ENCODE measurements at regions not wholly inside any gene's neighbourhood (a gene's known extent, or its start where the extent isn't known, plus 50 kb on each side); places are given as distances from the start of the nearest gene placed in this dataset.
"Not testable (repeated sequence)": the region's sequence is repeated elsewhere in the genome, so short reads cannot be mapped to it uniquely, and the experiment has no call there.

DNA sequence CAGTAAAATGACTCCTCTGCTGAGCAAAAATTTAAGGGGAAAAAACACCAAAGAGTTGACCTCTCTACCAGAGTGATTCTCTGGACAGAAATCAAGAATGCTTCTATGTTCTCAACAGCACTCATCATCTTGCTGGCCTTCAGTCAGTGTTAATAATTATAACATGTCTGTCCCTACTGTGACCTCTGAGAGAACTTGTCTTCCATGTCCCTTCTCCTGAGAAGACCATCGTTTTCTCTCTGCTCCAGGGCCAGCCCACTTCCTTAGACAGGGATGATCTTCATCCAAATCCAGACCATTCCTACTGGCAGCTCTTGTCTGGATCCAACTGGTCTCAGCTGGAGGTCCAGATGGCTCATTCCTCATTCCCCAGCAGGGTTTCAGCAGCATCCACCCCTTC, 139.0 kb upstream of the NECTIN3 start:
- Histone ChIP-seq H3K27me3 (ENCODE audit: control insufficient read depth, insufficient read depth, low read length) (no peaks in the 10 kb centered on the region), H3K4me1 (ENCODE audit: control insufficient read depth, insufficient read depth, low read length) (peaks cover 2% of the 10 kb centered on the region), H3K27ac (ENCODE audit: low read length) (no peak overlapping the region), H3K4me3 (ENCODE audit: low read length) (no peak overlapping the region), H3K9me3 (replicated peaks; ENCODE audit: control insufficient read depth, low read depth, low read length) (no peaks in the 10 kb centered on the region), H3K36me3 (ENCODE audit: control insufficient read depth, insufficient read depth, low read length) (no peaks in the 10 kb centered on the region)
- WGBS (ENCODE audit: insufficient coverage), result 12% methylated on average over 1 of the region's 1 CpG
- DNase-seq, result peak; percentile 26

DNA sequence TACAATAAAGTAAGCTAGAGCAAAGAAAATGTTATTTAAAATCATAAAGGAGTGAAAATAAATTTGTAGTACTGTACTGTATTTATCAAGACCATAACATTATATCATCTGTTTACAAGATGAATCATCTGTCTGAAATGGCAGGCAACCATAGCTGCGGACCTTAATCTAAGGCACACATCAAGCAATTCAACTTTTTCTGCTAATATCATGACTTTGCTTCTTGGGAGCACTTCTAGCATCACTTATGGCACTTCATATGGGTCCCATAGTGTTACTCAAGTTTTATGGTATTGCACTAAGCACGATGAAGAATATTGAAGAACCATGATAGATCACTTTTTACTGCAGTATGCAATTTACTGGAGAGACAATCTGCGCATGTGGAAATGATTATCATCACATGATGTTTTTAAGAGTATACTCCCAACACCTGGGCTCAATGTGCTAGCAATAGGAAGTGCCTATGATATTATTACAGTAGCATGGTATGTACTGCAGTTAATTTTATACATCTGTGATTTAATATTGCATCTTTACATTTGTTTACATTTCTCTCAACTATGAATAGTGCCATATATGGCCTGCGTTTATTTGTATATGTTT, 137.7 kb upstream of the NECTIN3 start:
- peak; percentile 73 for DNase-seq
- 50% methylated on average over 1 of the region's 4 CpGs for whole genome bisulfite sequencing (ENCODE audit: insufficient coverage)
- no peaks in the 10 kb centered on the region for H3K27me3 ChIP-seq (ENCODE audit: control insufficient read depth, insufficient read depth, low read length)
- no peak overlapping the region for H3K27ac ChIP-seq (ENCODE audit: low read length)
- no peaks in the 10 kb centered on the region for H3K9me3 ChIP-seq (replicated peaks; ENCODE audit: control insufficient read depth, low read depth, low read length)
- H3K4me1 ChIP-seq (ENCODE audit: control insufficient read depth, insufficient read depth, low read length), result peaks cover 2% of the 10 kb centered on the region
- no peaks in the 10 kb centered on the region for H3K36me3 ChIP-seq (ENCODE audit: control insufficient read depth, insufficient read depth, low read length)
- H3K4me3 ChIP-seq (ENCODE audit: low read length), result no peak overlapping the region

GRCh38 chr3:110938629-110939028, 133.0 kb upstream of the NECTIN3 start:
- no peak overlapping the region for H3K4me3 ChIP-seq (ENCODE audit: low read length)

DNA sequence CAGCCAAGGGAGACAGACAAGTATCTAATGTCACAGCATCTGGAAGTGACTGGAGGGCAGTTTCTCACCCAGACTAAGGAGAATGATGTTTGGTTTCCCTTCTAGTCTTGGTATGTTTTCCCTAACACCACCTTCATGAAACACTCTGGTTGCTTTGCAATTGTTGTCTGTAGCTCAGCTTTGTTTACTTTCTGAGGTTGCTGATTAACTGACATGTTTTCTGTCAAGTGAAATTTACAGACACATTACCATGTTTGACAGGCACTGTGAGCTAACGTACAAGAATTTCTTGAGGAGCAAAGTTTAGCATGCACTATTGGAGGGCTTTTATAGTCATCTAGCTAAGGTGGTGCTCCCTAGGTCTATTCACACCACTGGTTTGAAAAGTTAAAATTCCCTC, 131.6 kb upstream of the NECTIN3 start:
- H3K27ac ChIP-seq (ENCODE audit: low read length), result no peak overlapping the region
- no peak for DNase-seq
- H3K4me3 ChIP-seq (ENCODE audit: low read length), result no peak overlapping the region
- no peaks in the 10 kb centered on the region for H3K36me3 ChIP-seq (ENCODE audit: control insufficient read depth, insufficient read depth, low read length)
- WGBS (ENCODE audit: insufficient coverage), result no CpG with 5 or more reads among the region's 1 CpG
- H3K9me3 ChIP-seq (replicated peaks; ENCODE audit: control insufficient read depth, low read depth, low read length), result peaks cover 8% of the 10 kb centered on the region
- H3K4me1 ChIP-seq (ENCODE audit: control insufficient read depth, insufficient read depth, low read length), result no peaks in the 10 kb centered on the region
- H3K27me3 ChIP-seq (ENCODE audit: control insufficient read depth, insufficient read depth, low read length), result no peaks in the 10 kb centered on the region

More at GRCh38 chr3:110938629-110939028, 133.0 kb upstream of the NECTIN3 start:
- H3K27me3 ChIP-seq (ENCODE audit: control insufficient read depth, insufficient read depth, low read length), result no peaks in the 10 kb centered on the region
- no peaks in the 10 kb centered on the region for H3K36me3 ChIP-seq (ENCODE audit: control insufficient read depth, insufficient read depth, low read length)
- peaks cover 4% of the 10 kb centered on the region for H3K9me3 ChIP-seq (replicated peaks; ENCODE audit: control insufficient read depth, low read depth, low read length)
- no peak for DNase-seq
- no peaks in the 10 kb centered on the region for H3K4me1 ChIP-seq (ENCODE audit: control insufficient read depth, insufficient read depth, low read length)
- H3K27ac ChIP-seq (ENCODE audit: low read length), result no peak overlapping the region

- no peak for DNase-seq
- no peak overlapping the region for H3K4me3 ChIP-seq (ENCODE audit: low read length)
- H3K36me3 ChIP-seq (ENCODE audit: control insufficient read depth, insufficient read depth, low read length), result no peaks in the 10 kb centered on the region
- no peaks in the 10 kb centered on the region for H3K4me1 ChIP-seq (ENCODE audit: control insufficient read depth, insufficient read depth, low read length)
- peaks cover 18% of the 10 kb centered on the region for H3K9me3 ChIP-seq (replicated peaks; ENCODE audit: control insufficient read depth, low read depth, low read length)
- H3K27ac ChIP-seq (ENCODE audit: low read length), result no peak overlapping the region
- H3K27me3 ChIP-seq (ENCODE audit: control insufficient read depth, insufficient read depth, low read length), result no peaks in the 10 kb centered on the region
- 75% methylated on average over 1 of the region's 1 CpG for WGBS (ENCODE audit: insufficient coverage)
Observed at GRCh38 chr3:110944782-110945181, 126.8 kb upstream of the NECTIN3 start.

GRCh38 chr3:110946810-110947209, 124.8 kb upstream of the NECTIN3 start:
- Histone ChIP-seq H3K36me3 (ENCODE audit: control insufficient read depth, insufficient read depth, low read length) (no peaks in the 10 kb centered on the region), H3K27ac (ENCODE audit: low read length) (no peak overlapping the region), H3K9me3 (replicated peaks; ENCODE audit: control insufficient read depth, low read depth, low read length) (peaks cover 21% of the 10 kb centered on the region), H3K27me3 (ENCODE audit: control insufficient read depth, insufficient read depth, low read length) (no peaks in the 10 kb centered on the region), H3K4me1 (ENCODE audit: control insufficient read depth, insufficient read depth, low read length) (no peaks in the 10 kb centered on the region), H3K4me3 (ENCODE audit: low read length) (no peak overlapping the region)
- DNase-seq, result no peak

GRCh38 chr3:110949194-110949593, 122.4 kb upstream of the NECTIN3 start:
- peaks cover 13% of the 10 kb centered on the region for H3K9me3 ChIP-seq (replicated peaks; ENCODE audit: control insufficient read depth, low read depth, low read length)
- not testable (repeated sequence) for H3K27me3 ChIP-seq (ENCODE audit: control insufficient read depth, insufficient read depth, low read length); H3K27ac ChIP-seq (ENCODE audit: low read length); H3K36me3 ChIP-seq (ENCODE audit: control insufficient read depth, insufficient read depth, low read length); H3K4me1 ChIP-seq (ENCODE audit: control insufficient read depth, insufficient read depth, low read length); H3K4me3 ChIP-seq (ENCODE audit: low read length); DNase-seq
- whole genome bisulfite sequencing (ENCODE audit: insufficient coverage), result 67% methylated on average over 1 of the region's 1 CpG

DNA sequence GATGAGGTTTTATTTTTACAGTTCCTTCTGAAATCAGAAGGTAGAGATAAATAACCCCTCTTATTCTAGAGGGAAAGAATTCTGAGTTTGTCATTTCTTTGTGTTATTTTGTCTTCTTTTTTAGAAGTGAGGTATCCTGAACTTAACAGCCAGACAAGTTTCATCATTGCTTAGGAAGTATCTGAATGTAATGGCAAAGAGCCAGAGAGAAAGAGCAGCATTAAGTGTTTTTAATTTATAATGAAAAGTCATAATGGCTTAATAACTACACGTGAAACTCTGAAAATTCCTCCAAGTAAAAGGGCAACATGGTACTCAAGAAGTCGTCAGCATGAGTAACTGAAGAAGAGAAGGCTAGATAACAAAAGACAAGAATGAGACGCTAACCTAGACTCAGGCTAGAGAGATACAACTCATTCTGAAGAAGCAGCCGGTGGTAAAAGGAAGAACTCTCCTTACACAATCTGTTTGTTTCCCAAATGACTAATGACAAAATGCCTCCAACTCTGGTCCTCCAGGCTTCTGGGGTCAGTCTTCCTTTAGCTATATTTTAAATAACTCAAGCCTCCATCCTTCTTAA, 116.2 kb upstream of the NECTIN3 start:
- DNase-seq, result no peak
- Histone ChIP-seq H3K4me1 (ENCODE audit: control insufficient read depth, insufficient read depth, low read length) (peaks cover 4% of the 10 kb centered on the region), H3K27ac (ENCODE audit: low read length) (no peak overlapping the region), H3K9me3 (replicated peaks; ENCODE audit: control insufficient read depth, low read depth, low read length) (peaks cover 2% of the 10 kb centered on the region), H3K4me3 (ENCODE audit: low read length) (no peak overlapping the region), H3K36me3 (ENCODE audit: control insufficient read depth, insufficient read depth, low read length) (no peaks in the 10 kb centered on the region), H3K27me3 (ENCODE audit: control insufficient read depth, insufficient read depth, low read length) (no peaks in the 10 kb centered on the region)
- 87% methylated on average over 3 of the region's 4 CpGs for WGBS (ENCODE audit: insufficient coverage)

- no peak overlapping the region for H3K4me3 ChIP-seq (ENCODE audit: low read length)
- WGBS (ENCODE audit: insufficient coverage), result no CpG with 5 or more reads among the region's 3 CpGs
- H3K27ac ChIP-seq (ENCODE audit: low read length), result no peak overlapping the region
Observed at GRCh38 chr3:110956081-110956480, 115.5 kb upstream of the NECTIN3 start.

GRCh38 chr3:110957247-110958025, 114.2 kb upstream of the NECTIN3 start:
- Histone ChIP-seq H3K4me1 (ENCODE audit: control insufficient read depth, insufficient read depth, low read length) (peaks cover 4% of the 10 kb centered on the region), H3K36me3 (ENCODE audit: control insufficient read depth, insufficient read depth, low read length) (no peaks in the 10 kb centered on the region), H3K27me3 (ENCODE audit: control insufficient read depth, insufficient read depth, low read length) (no peaks in the 10 kb centered on the region), H3K4me3 (ENCODE audit: low read length) (no peak overlapping the region), H3K27ac (ENCODE audit: low read length) (no peak overlapping the region), H3K9me3 (replicated peaks; ENCODE audit: control insufficient read depth, low read depth, low read length) (no peaks in the 10 kb centered on the region)
- DNase-seq, result no peak
- WGBS (ENCODE audit: insufficient coverage), result no CpG with 5 or more reads among the region's 1 CpG

More at GRCh38 chr3:110956081-110956480, 115.5 kb upstream of the NECTIN3 start:
- H3K4me1 ChIP-seq (ENCODE audit: control insufficient read depth, insufficient read depth, low read length), result peaks cover 4% of the 10 kb centered on the region
- no peak for DNase-seq
- H3K9me3 ChIP-seq (replicated peaks; ENCODE audit: control insufficient read depth, low read depth, low read length), result no peaks in the 10 kb centered on the region
- no peaks in the 10 kb centered on the region for H3K36me3 ChIP-seq (ENCODE audit: control insufficient read depth, insufficient read depth, low read length)
- H3K27me3 ChIP-seq (ENCODE audit: control insufficient read depth, insufficient read depth, low read length), result no peaks in the 10 kb centered on the region

Measured in muscle of leg (tissue), 3 donors.